H7 (cell line): ENCODE measurements at regions not wholly inside any gene's neighbourhood (a gene's known extent, or its start where the extent isn't known, plus 50 kb on each side); places are given as distances from the start of the nearest gene placed in this dataset.
A peak's percentile ranks its signal among the peaks of the same experiment; 100 is the strongest.
"Not testable (repeated sequence)": the region's sequence is repeated elsewhere in the genome, so short reads cannot be mapped to it uniquely, and the experiment has no call there.

Source experiments
- DNase-seq: peaks from one replicate; pipeline ENCODE4 v3.0.0; 2012
- H3K27me3 ChIP-seq: 2 replicates; pipeline ENCODE4 v1.6.0; 2011; ENCODE audit warnings: mild to moderate bottlenecking, low read length; ENCODE audit not compliant: control insufficient read depth, insufficient read depth
- H3K36me3 ChIP-seq: replicated peaks from 2 replicates; pipeline ENCODE4 v1.5.1; 2011; ENCODE audit warnings: low read length; ENCODE audit not compliant: control insufficient read depth, insufficient read depth
- H3K4me3 ChIP-seq: 2 replicates; pipeline ENCODE4 v1.5.1; 2011; ENCODE audit warnings: low read depth, mild to moderate bottlenecking, control low read depth, low read length, moderate library complexity; ENCODE audit not compliant: insufficient read depth

- no peaks in the 10 kb centered on the region for H3K27me3 ChIP-seq
Measured at GRCh38 chr6:85802162-85802561, 159.5 kb upstream of the SYNCRIP start.

DNA sequence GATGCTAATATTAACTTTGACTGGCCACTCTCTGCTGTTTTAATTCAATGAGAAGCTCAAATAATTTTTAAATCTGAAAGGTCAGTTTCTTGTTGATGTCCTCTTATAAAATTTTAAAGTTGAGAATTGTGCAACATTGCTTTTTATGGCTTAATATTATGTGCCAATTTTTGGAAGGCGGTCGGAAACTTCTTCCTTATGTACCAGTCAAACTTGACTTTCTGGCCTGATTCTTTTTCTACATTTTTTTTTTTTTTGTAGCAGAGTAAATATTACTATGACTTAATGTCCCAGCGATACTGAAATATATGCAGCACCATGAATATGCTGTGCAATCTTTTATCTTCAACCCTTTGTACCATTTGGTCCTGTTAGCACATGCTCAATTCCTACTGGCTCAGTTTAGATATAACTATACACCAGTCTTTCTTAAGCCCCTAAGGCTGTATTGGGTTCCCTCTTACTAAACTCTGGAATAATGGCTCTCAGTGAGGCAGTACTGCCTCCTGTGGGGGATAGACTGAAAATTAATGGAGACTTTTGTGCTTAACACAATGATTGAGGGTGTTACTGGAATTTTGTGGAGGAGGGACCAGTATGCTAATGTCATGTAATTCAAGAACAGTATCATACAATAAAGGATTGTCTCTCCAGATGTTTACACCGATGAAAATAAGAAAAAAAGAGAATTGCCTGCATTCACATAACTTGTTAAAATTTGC lies 156.4 kb upstream of the SYNCRIP start:
- Histone ChIP-seq H3K27me3 (no peaks in the 10 kb centered on the region), H3K36me3 (no peaks in the 10 kb centered on the region), H3K4me3 (no peak overlapping the region)
- DNase-seq: peak; percentile 10

More at GRCh38 chr6:85802162-85802561, 159.5 kb upstream of the SYNCRIP start:
- H3K4me3 ChIP-seq: no peak overlapping the region
- H3K36me3 ChIP-seq: no peaks in the 10 kb centered on the region
- DNase-seq: no peak

GRCh38 chr6:85797993-85798392 lies 155.3 kb upstream of the SYNCRIP start:
- DNase-seq: no peak
- H3K4me3 ChIP-seq: no peak overlapping the region
- H3K36me3 ChIP-seq: no peaks in the 10 kb centered on the region
- H3K27me3 ChIP-seq: no peaks in the 10 kb centered on the region

DNA sequence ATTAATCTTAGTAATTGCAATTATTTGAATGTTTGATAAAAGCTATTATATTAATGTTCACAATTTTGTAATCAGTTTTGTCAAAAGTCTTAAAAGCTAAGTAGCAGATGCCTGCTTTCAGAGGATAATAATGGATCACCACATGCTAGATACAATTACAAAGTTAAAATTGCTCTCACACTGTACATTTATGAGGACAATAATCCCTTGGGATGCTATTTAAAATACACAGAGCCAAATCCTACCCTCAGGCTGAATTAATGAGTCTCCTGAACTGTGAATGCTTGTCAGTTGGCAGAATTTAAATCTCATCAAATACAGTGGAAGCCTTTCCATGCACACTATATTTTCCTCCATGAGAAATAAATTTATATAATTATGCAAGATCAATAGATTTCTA lies 153.3 kb upstream of the SYNCRIP start:
- no peaks in the 10 kb centered on the region for H3K36me3 ChIP-seq
- no peaks in the 10 kb centered on the region for H3K27me3 ChIP-seq
- H3K4me3 ChIP-seq: no peak overlapping the region
- no peak for DNase-seq

GRCh38 chr6:85792254-85792653 lies 149.6 kb upstream of the SYNCRIP start:
- no peak for DNase-seq
- H3K36me3 ChIP-seq: no peaks in the 10 kb centered on the region
- no peak overlapping the region for H3K4me3 ChIP-seq
- H3K27me3 ChIP-seq: no peaks in the 10 kb centered on the region

DNA sequence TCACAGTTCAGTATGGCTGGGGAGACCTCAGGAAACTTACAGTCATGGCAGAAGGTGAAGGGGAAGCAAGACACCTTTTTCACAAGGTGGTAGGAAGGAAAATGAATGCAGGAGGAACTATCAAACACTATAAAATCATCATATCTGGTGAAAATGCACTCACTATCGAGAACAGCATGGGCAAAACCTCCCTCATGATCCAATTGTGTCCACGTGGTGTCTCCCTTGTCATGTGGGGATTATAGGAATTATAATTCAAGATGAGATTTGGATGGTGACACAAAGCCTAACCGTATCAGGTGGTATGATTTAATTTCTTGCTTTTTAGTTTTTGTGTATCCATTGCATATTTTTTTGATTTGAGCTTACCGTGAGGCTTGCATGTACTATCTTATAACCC lies 133.2 kb upstream of the SYNCRIP start:
- no peak for DNase-seq
- H3K36me3 ChIP-seq: no peaks in the 10 kb centered on the region
- H3K27me3 ChIP-seq: no peaks in the 10 kb centered on the region
- H3K4me3 ChIP-seq: no peak overlapping the region

GRCh38 chr6:85772641-85773040 lies 130.0 kb upstream of the SYNCRIP start:
- no peaks in the 10 kb centered on the region for H3K27me3 ChIP-seq
- no peak overlapping the region for H3K4me3 ChIP-seq
- DNase-seq: no peak
- no peaks in the 10 kb centered on the region for H3K36me3 ChIP-seq

DNA sequence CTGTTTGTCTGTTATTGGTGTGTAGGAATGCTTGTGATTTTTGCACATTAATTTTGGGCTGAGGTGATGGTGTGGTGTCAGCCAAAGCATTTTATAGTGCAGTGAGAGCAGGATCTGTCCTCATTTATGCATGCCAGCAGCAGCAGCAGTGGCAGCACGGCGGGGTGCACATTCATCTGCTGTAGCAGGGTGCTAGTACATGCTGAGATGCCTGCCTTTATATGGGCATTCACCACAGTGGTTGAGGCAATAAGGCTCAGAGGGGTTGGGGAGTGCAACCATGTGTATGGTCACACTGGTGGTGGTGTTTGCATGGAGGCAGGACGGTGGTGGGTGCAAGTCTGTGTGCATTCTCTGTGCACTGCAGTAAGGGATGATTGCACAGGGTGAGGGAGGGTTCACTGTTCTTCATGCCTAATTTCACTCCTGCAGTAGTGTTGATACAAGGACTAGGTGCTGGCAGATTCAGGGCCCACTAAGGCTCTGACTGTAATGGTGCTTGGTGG lies 129.3 kb upstream of the SYNCRIP start:
- no peaks in the 10 kb centered on the region for H3K36me3 ChIP-seq
- no peaks in the 10 kb centered on the region for H3K27me3 ChIP-seq
- H3K4me3 ChIP-seq: no peak overlapping the region
- peak; percentile 9 for DNase-seq

- no peaks in the 10 kb centered on the region for H3K27me3 ChIP-seq
- H3K36me3 ChIP-seq: no peaks in the 10 kb centered on the region
- H3K4me3 ChIP-seq: no peak overlapping the region
- DNase-seq: no peak
Measured at GRCh38 chr6:85771455-85771854, 128.8 kb upstream of the SYNCRIP start.

- Histone ChIP-seq H3K36me3 (no peaks in the 10 kb centered on the region), H3K4me3 (no peak overlapping the region), H3K27me3 (no peaks in the 10 kb centered on the region)
- no peak for DNase-seq
Measured at GRCh38 chr6:85764844-85765243, 122.2 kb upstream of the SYNCRIP start.

DNA sequence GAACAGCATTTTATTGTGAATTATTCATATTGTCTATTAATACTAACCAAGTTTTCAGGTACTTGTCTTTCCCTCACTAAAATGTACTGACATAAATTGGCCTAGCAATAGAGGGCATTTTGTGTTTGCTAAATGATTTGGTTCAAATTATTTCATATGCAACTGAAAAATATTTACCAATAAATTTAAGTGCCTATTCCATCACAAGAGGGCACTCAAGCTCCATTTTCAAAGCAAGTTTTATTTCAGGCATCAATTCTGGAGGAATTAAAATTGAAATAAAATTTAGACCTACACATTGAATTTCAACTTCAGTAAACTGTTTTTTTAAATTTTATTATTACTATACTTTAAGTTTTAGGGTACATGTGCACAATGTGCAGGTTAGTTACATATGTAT lies 114.3 kb upstream of the SYNCRIP start:
- Histone ChIP-seq H3K36me3 (no peaks in the 10 kb centered on the region), H3K4me3 (no peak overlapping the region), H3K27me3 (no peaks in the 10 kb centered on the region)
- no peak for DNase-seq

GRCh38 chr6:85754894-85755293 lies 112.2 kb upstream of the SYNCRIP start:
- Histone ChIP-seq H3K4me3 (no peak overlapping the region), H3K36me3 (no peaks in the 10 kb centered on the region), H3K27me3 (no peaks in the 10 kb centered on the region)
- DNase-seq: no peak

GRCh38 chr6:85752602-85753001 lies 109.9 kb upstream of the SYNCRIP start:
- DNase-seq: no peak
- no peak overlapping the region for H3K4me3 ChIP-seq
- H3K36me3 ChIP-seq: no peaks in the 10 kb centered on the region
- H3K27me3 ChIP-seq: no peaks in the 10 kb centered on the region

DNA sequence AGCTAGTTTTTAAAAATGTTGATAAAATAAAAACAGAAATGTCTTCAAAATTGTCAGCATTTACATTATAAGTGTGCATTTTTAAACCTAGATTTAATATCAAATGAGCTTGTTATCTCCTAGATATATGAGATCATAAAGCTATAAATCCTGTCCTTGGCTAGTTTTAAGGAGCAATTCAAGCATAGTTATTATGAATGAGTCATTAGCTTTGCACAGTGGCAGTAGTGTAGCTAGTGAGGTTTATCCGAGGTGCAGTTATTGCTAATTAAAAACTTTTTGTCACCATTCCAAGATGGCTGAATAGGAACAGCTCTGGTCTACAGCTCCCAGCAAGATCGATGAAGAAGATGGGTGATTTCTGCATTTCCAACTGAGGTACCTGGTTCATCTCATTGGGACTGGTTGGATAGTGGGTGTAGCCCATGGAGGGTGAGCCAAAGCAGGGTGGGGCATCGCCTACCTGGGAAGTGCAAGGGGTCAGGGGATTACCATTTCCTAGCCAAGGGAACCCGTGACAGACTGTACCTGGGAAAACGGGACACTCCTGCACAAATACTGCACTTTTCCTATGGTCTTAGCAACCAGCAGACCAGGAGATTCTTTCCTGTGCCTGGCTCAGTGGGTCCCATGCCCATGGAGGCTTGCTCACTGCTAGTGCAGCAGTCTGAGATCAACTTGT lies 108.8 kb upstream of the SYNCRIP start:
- no peak for DNase-seq
- no peak overlapping the region for H3K4me3 ChIP-seq
- no peaks in the 10 kb centered on the region for H3K36me3 ChIP-seq
- H3K27me3 ChIP-seq: no peaks in the 10 kb centered on the region

GRCh38 chr6:85750146-85750545 lies 107.5 kb upstream of the SYNCRIP start:
- H3K36me3 ChIP-seq, DNase-seq, H3K27me3 ChIP-seq: not testable (repeated sequence)

More at GRCh38 chr6:85750146-85750545, 107.5 kb upstream of the SYNCRIP start:
- H3K4me3 ChIP-seq: not testable (repeated sequence)
